OCI-LY1 (cell line): ENCODE measurements at regions not wholly inside any gene's neighbourhood (a gene's known extent, or its start where the extent isn't known, plus 50 kb on each side); places are given as distances from the start of the nearest gene placed in this dataset.

ENCODE experiments used
- CTCF ChIP-seq: fragments of 200-600 bp; sonication (generic), shearing (Covaris generic); IDR thresholded peaks from 2 replicates; pipeline ENCODE4 v1.5.1; 2017; ENCODE audit warnings: mild to moderate bottlenecking, antibody characterized with exemption, low read length, moderate library complexity, mixed read lengths
- EZH2 ChIP-seq: fragments of 200-600 bp; sonication (generic), shearing (Covaris generic); IDR thresholded peaks from 2 replicates; pipeline ENCODE4 v1.8.0; 2017; ENCODE audit warnings: borderline replicate concordance, mixed run types, mild to moderate bottlenecking, antibody characterized with exemption, low read length, moderate library complexity, mixed read lengths

GRCh38 chr5:160976181-160976580 is 124.2 kb upstream of the ATP10B start:
- TF ChIP-seq CTCF, result no peak
- no peak for TF ChIP-seq EZH2
